8988T (cell line): ENCODE measurements at regions not wholly inside any gene's neighbourhood (a gene's known extent, or its start where the extent isn't known, plus 50 kb on each side); places are given as distances from the start of the nearest gene placed in this dataset.

Experiments
- DNase-seq: peaks from one replicate; pipeline ENCODE4 v3.0.0; 2011

GRCh38 chr12:76711241-76711640 lies 52.7 kb upstream of the ZDHHC17 start:
- no peak for DNase-seq

- DNase-seq = no peak
Measured at GRCh38 chr12:76713130-76713529, 50.8 kb upstream of the ZDHHC17 start.

GRCh38 chr12:76713986-76714385 lies 49.9 kb upstream of the ZDHHC17 start:
- DNase-seq = no peak
